H9 (cell line): ENCODE measurements at regions not wholly inside any gene's neighbourhood (a gene's known extent, or its start where the extent isn't known, plus 50 kb on each side); places are given as distances from the start of the nearest gene placed in this dataset.

ENCODE experiments used
- DNase-seq: peaks from one replicate; pipeline ENCODE4 v3.0.0-alpha.2; 2017
- H2AFZ ChIP-seq: one replicate; pipeline ENCODE4 v1.6.1; 2013; ENCODE audit warnings: mild to moderate bottlenecking, low read length, control low read depth, moderate library complexity
- H2AK5ac ChIP-seq: 2 replicates; pipeline ENCODE4 v1.6.1; 2013; ENCODE audit warnings: low read length, control low read depth, mixed read lengths; ENCODE audit not compliant: insufficient read length
- H2BK120ac ChIP-seq: one replicate; pipeline ENCODE4 v1.6.1; 2013; ENCODE audit warnings: low read depth, mild to moderate bottlenecking, low read length, control low read depth, inconsistent platforms; ENCODE audit not compliant: poor library complexity, severe bottlenecking
- H2BK12ac ChIP-seq: 2 replicates; pipeline ENCODE4 v1.6.1; 2013; ENCODE audit warnings: low read length, control low read depth, mixed read lengths, low read depth; ENCODE audit not compliant: insufficient read length
- H2BK15ac ChIP-seq: 2 replicates; pipeline ENCODE4 v1.6.1; 2013; ENCODE audit warnings: low read depth, low read length, control low read depth
- H2BK20ac ChIP-seq: one replicate; pipeline ENCODE4 v1.6.1; 2013; ENCODE audit warnings: low read depth, mild to moderate bottlenecking, low read length, control low read depth, inconsistent platforms; ENCODE audit not compliant: poor library complexity, severe bottlenecking
- H2BK5ac ChIP-seq: 2 replicates; pipeline ENCODE4 v1.6.1; 2013; ENCODE audit warnings: low read length, control low read depth, mixed read lengths; ENCODE audit not compliant: insufficient read length
- H3K14ac ChIP-seq: 2 replicates; pipeline ENCODE4 v1.6.1; 2013; ENCODE audit warnings: low read length, control low read depth; ENCODE audit not compliant: insufficient read depth
- H3K18ac ChIP-seq: 2 replicates; pipeline ENCODE4 v1.6.1; 2013; ENCODE audit warnings: low read depth, mild to moderate bottlenecking, mixed read lengths, low read length, control low read depth; ENCODE audit not compliant: insufficient read length
- H3K23ac ChIP-seq: 2 replicates; pipeline ENCODE4 v1.6.1; 2013; ENCODE audit warnings: low read length, control low read depth, mixed read lengths, low read depth; ENCODE audit not compliant: insufficient read length
- H3K23me2 ChIP-seq: 2 replicates; pipeline ENCODE4 v1.6.1; 2013; ENCODE audit warnings: low read depth, mild to moderate bottlenecking, mixed read lengths, low read length, control low read depth; ENCODE audit not compliant: insufficient read length, poor library complexity, severe bottlenecking
- H3K27ac ChIP-seq: 2 replicates; pipeline ENCODE4 v1.5.1; 2013; ENCODE audit warnings: low read length, control low read depth, mixed read lengths, low read depth; ENCODE audit not compliant: insufficient read length
- H3K27me3 ChIP-seq: 2 replicates; pipeline ENCODE4 v1.6.1; 2013; ENCODE audit warnings: low read length, control low read depth, inconsistent platforms; ENCODE audit not compliant: insufficient read depth
- H3K4ac ChIP-seq: 2 replicates; pipeline ENCODE4 v1.6.1; 2013; ENCODE audit warnings: low read depth, mild to moderate bottlenecking, control low read depth, inconsistent platforms, low read length, moderate library complexity
- H3K4me1 ChIP-seq: 2 replicates; pipeline ENCODE4 v1.6.1; 2013; ENCODE audit warnings: low read length, control low read depth, inconsistent platforms; ENCODE audit not compliant: insufficient read depth
- H3K4me2 ChIP-seq: 2 replicates; pipeline ENCODE4 v1.6.1; 2013; ENCODE audit warnings: low read length, control low read depth, mixed read lengths; ENCODE audit not compliant: insufficient read length, insufficient read depth
- H3K56ac ChIP-seq: 2 replicates; pipeline ENCODE4 v1.6.1; 2013; ENCODE audit warnings: low read depth, mild to moderate bottlenecking, mixed read lengths, low read length, control low read depth; ENCODE audit not compliant: insufficient read length
- H3K79me1 ChIP-seq: 2 replicates; pipeline ENCODE4 v1.6.1; 2013; ENCODE audit warnings: low read depth, mild to moderate bottlenecking, moderate library complexity, low read length, control low read depth, inconsistent platforms; ENCODE audit not compliant: insufficient read depth, poor library complexity, severe bottlenecking
- H3K79me2 ChIP-seq: 2 replicates; pipeline ENCODE4 v1.6.1; 2013; ENCODE audit warnings: low read length, control low read depth, inconsistent platforms; ENCODE audit not compliant: insufficient read depth
- H3K9ac ChIP-seq: 2 replicates; pipeline ENCODE4 v1.6.1; 2013; ENCODE audit warnings: low read length, control low read depth, mixed read lengths; ENCODE audit not compliant: insufficient read length; ENCODE audit errors: extremely low read depth
- H3K9me3 ChIP-seq: one replicate; pipeline ENCODE4 v1.6.1; 2013; ENCODE audit warnings: low read depth, low read length, inconsistent platforms; ENCODE audit not compliant: control insufficient read depth
- H3T11ph ChIP-seq: one replicate; pipeline ENCODE4 v1.6.1; 2013; ENCODE audit warnings: mild to moderate bottlenecking, low read length, control low read depth, inconsistent platforms
- H4K20me1 ChIP-seq: one replicate; pipeline ENCODE4 v1.6.1; 2013; ENCODE audit not compliant: control insufficient read depth, insufficient read length, insufficient read depth
- H4K5ac ChIP-seq: 2 replicates; pipeline ENCODE4 v1.6.1; 2013; ENCODE audit warnings: low read depth, mild to moderate bottlenecking, mixed read lengths, low read length, control low read depth; ENCODE audit not compliant: insufficient read length
- H4K8ac ChIP-seq: replicated peaks from 2 replicates; pipeline ENCODE4 v1.6.1; 2013; ENCODE audit warnings: low read length, control low read depth, mixed read lengths, low read depth; ENCODE audit not compliant: insufficient read length
- H4K91ac ChIP-seq: 2 replicates; pipeline ENCODE4 v1.6.1; 2013; ENCODE audit warnings: low read depth, mild to moderate bottlenecking, moderate library complexity, mixed read lengths, low read length, control low read depth; ENCODE audit not compliant: insufficient read length
- H3K27ac Mint-ChIP-seq, 3 experiments: 2 replicates in 2 of 3; 3 replicates in 1 of 3; pipeline ENCODE4 v1.8.0; 2020 to 2021; ENCODE audit warnings: mixed read lengths in 3 of 3, mild to moderate bottlenecking in 1 of 3, moderate library complexity in 1 of 3
- H3K27me3 Mint-ChIP-seq: 2 replicates; pipeline ENCODE4 v1.8.0; 2021; ENCODE audit warnings: low read depth, mild to moderate bottlenecking, moderate library complexity, mixed read lengths
- H3K36me3 Mint-ChIP-seq, 3 experiments: 2 replicates in 2 of 3; 3 replicates in 1 of 3; pipeline ENCODE4 v1.8.0; 2020 to 2021; ENCODE audit warnings: low read depth in 3 of 3, mixed read lengths in 3 of 3; ENCODE audit not compliant: insufficient read depth in 1 of 3
- H3K4me1 Mint-ChIP-seq, 2 experiments: 2 replicates each; pipeline ENCODE4 v1.8.0; 2020; ENCODE audit warnings: mixed read lengths in 2 of 2
- H3K4me3 Mint-ChIP-seq, 2 experiments: 2 replicates in 1 of 2; 3 replicates in 1 of 2; pipeline ENCODE4 v1.8.0; 2020 to 2021; ENCODE audit warnings: mild to moderate bottlenecking in 2 of 2, mixed read lengths in 2 of 2, moderate library complexity in 1 of 2
- H3K9me3 Mint-ChIP-seq, 2 experiments: 2 replicates in 1 of 2; 3 replicates in 1 of 2; pipeline ENCODE4 v1.8.0; 2020; ENCODE audit warnings: mild to moderate bottlenecking in 2 of 2, mixed read lengths in 2 of 2, moderate library complexity in 1 of 2
- TF ChIP-seq, protein P1 (sequence below): fragments of 200-600 bp; sonication (generic); conservative IDR thresholded peaks from 3 replicates; pipeline ENCODE4 v1.8.0; 2021; ENCODE audit warnings: antibody characterized with exemption, mild to moderate bottlenecking

DNA sequence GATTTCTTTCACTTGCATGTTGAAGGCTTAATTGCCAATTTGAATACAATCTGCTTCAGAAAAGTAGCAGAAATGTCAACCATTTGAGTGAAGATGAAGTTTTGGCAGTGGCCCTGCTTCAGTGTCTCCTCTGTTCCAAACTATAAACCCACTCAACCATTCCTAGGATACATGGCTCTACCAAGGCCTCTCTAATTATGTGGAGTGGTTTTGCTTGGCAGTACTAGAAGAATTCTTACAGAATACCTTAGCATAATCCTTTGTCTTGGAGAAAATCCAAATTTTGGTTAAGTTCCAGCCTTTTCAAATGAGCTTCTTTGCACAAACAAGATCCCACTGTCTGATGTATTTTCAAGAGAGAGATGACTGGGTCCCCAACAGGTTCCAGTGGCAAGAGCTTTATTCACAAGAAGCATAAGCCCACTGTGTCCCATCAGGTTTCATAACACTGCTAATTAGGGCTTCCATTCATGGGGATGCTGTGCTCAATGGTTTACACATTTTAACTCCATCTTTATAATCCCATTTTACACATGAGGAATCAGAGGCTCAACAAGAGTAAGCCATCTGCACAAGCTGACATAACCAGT is 234.5 kb downstream of the IPO8 start:
- Mint-ChIP-seq H3K4me1 (peaks cover 7 to 8% of the 10 kb centered on the region in 2 experiments), H3K27ac (no peak overlapping the region), H3K9me3 (no peaks in the 10 kb centered on the region; a peak in 1 of 5 replicates), H3K27me3 (no peaks in the 10 kb centered on the region), H3K36me3 (no peaks in the 10 kb centered on the region; a peak in 1 of 7 replicates), H3K4me3 (no peak overlapping the region)
- Histone ChIP-seq H3K79me1 (no peaks in the 10 kb centered on the region), H2AFZ (no peak overlapping the region), H3K79me2 (no peaks in the 10 kb centered on the region), H2AK5ac (no peak overlapping the region), H4K8ac (no peak overlapping the region), H3K14ac (no peak overlapping the region), H3T11ph (no peak overlapping the region), H3K27me3 (no peaks in the 10 kb centered on the region), H4K5ac (no peak overlapping the region), H3K18ac (no peak overlapping the region), H3K4me2 (no peak overlapping the region), H2BK20ac (no peak overlapping the region), H2BK15ac (no peak overlapping the region), H3K9me3 (no peaks in the 10 kb centered on the region), H3K23ac (no peak overlapping the region), H4K20me1 (no peaks in the 10 kb centered on the region), H2BK12ac (no peak overlapping the region), H3K4ac (no peak overlapping the region), H4K91ac (no peak overlapping the region), H3K56ac (no peak overlapping the region), H3K27ac (no peak overlapping the region), H3K9ac (no peak overlapping the region), H3K23me2 (no peaks in the 10 kb centered on the region), H3K4me1 (no peaks in the 10 kb centered on the region), H2BK5ac (no peak overlapping the region), H2BK120ac (no peak overlapping the region)
- no peak for DNase-seq
- TF ChIP-seq, protein P1, sequence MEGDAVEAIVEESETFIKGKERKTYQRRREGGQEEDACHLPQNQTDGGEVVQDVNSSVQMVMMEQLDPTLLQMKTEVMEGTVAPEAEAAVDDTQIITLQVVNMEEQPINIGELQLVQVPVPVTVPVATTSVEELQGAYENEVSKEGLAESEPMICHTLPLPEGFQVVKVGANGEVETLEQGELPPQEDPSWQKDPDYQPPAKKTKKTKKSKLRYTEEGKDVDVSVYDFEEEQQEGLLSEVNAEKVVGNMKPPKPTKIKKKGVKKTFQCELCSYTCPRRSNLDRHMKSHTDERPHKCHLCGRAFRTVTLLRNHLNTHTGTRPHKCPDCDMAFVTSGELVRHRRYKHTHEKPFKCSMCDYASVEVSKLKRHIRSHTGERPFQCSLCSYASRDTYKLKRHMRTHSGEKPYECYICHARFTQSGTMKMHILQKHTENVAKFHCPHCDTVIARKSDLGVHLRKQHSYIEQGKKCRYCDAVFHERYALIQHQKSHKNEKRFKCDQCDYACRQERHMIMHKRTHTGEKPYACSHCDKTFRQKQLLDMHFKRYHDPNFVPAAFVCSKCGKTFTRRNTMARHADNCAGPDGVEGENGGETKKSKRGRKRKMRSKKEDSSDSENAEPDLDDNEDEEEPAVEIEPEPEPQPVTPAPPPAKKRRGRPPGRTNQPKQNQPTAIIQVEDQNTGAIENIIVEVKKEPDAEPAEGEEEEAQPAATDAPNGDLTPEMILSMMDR, result no peak
